ENCODE measurements at regions not wholly inside any gene's neighbourhood (a gene's known extent, or its start where the extent isn't known, plus 50 kb on each side); places are given as distances from the start of the nearest gene placed in this dataset.

DNA sequence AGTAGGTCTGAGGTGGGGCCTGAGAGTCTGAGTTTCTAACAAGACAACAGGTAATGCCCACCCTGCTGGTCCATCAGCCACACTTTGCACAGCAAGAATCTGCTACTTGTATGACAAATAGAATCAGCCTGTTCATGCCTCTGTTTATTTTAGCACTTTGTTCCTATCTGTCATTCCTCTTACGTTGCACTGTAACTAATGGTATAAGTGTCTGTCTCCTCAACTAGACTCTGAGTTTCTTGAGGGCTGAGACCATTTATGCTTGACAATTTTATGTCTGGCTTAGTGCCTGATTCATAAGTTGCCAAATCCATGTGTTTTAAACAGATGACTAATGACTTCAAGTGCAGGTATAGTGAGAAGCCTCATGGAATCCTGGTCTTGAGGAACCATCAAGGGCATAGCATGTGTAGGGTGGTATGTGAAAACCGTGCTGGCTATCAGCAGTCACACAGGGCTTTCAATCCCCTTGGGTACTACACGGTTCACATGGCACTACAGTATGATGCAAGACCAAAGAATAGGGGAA, 209.7 kb downstream of the C11orf91 start:
- no peaks in the 10 kb centered on the region for H3K27me3 ChIP-seq
- no peak for DNase-seq
- WGBS, 2 donors = 74% methylated on average over 3 of the region's 3 CpGs
- peaks cover 5% of the 10 kb centered on the region for H3K4me1 ChIP-seq
- no peak overlapping the region for H3K27ac ChIP-seq
- intact Hi-C loops (cut with DNase I; ENCODE audit: low total_unique reads) = no loop called here
- H3K9me3 ChIP-seq = no peaks in the 10 kb centered on the region
- TF ChIP-seq, protein P1, sequence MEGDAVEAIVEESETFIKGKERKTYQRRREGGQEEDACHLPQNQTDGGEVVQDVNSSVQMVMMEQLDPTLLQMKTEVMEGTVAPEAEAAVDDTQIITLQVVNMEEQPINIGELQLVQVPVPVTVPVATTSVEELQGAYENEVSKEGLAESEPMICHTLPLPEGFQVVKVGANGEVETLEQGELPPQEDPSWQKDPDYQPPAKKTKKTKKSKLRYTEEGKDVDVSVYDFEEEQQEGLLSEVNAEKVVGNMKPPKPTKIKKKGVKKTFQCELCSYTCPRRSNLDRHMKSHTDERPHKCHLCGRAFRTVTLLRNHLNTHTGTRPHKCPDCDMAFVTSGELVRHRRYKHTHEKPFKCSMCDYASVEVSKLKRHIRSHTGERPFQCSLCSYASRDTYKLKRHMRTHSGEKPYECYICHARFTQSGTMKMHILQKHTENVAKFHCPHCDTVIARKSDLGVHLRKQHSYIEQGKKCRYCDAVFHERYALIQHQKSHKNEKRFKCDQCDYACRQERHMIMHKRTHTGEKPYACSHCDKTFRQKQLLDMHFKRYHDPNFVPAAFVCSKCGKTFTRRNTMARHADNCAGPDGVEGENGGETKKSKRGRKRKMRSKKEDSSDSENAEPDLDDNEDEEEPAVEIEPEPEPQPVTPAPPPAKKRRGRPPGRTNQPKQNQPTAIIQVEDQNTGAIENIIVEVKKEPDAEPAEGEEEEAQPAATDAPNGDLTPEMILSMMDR (IDR thresholded peaks at IDR 0.05) = no peak
- no peak for TF ChIP-seq POLR2A (IDR thresholded peaks at IDR 0.05)
- H3K4me3 ChIP-seq = no peak overlapping the region
- no peaks in the 10 kb centered on the region for H3K36me3 ChIP-seq (ENCODE audit: low read depth, missing control alignments)

DNA sequence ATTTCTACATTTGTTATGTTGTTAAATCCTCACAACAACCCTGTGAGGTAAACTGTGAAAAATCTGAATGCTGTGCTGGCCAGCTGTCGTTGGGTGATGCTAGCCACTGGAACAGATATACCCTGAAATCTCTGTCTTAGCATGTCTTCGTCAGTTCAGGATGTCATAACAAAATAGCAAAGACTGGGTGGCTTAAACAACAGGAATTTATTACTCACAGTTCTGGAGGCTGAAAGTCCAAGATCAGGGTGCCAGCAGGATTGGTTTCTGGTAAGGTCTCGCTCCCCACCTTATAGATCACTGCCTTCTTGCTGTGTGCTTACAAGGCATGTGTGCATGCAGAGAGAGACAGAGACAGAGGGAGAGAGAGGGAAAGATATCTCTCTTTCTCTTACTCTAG, 211.7 kb downstream of the C11orf91 start:
- H3K4me1 ChIP-seq = peaks cover 5% of the 10 kb centered on the region
- no peak overlapping the region for H3K27ac ChIP-seq
- WGBS, 2 donors = 92 to 94% methylated on average over 3 of the region's 3 CpGs
- H3K27me3 ChIP-seq = no peaks in the 10 kb centered on the region
- no peaks in the 10 kb centered on the region for H3K36me3 ChIP-seq (ENCODE audit: low read depth, missing control alignments)
- no peak overlapping the region for H3K4me3 ChIP-seq
- DNase-seq = no peak
- no peaks in the 10 kb centered on the region for H3K9me3 ChIP-seq
- intact Hi-C loops (cut with DNase I; ENCODE audit: low total_unique reads) = no loop called here
- TF ChIP-seq, protein P1 (IDR thresholded peaks at IDR 0.05) = no peak
- no peak for TF ChIP-seq POLR2A (IDR thresholded peaks at IDR 0.05)

DNA sequence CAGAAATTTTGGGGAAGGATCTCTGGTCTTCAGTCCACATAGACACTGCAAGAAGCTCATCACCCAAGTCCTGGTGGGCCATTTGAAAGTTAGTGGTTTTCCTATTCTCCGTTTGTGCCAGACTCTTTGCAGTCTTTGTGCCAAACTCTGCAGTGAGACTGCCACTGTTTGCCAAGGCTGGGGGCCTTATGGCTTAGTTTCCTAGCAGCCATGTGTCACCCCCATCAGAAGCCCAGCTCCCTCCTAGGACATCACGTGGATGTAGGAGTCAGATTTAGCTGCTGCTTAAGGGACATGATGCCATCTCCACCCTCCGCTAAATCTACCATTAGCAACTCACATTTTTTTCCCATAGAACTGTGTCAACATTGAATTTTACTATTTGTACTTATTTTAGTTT, 220.0 kb downstream of the C11orf91 start:
- Histone ChIP-seq H3K4me1 (peaks cover 4% of the 10 kb centered on the region), H3K36me3 (ENCODE audit: low read depth, missing control alignments) (no peaks in the 10 kb centered on the region), H3K27ac (no peak overlapping the region), H3K27me3 (no peaks in the 10 kb centered on the region), H3K4me3 (no peak overlapping the region), H3K9me3 (no peaks in the 10 kb centered on the region)
- TF ChIP-seq, protein P1 (IDR thresholded peaks at IDR 0.05) = no peak
- TF ChIP-seq POLR2A (IDR thresholded peaks at IDR 0.05) = no peak
- 78 to 86% methylated on average over 3 of the region's 3 CpGs for WGBS, 2 donors
- DNase-seq = no peak
- intact Hi-C loops (cut with DNase I; ENCODE audit: low total_unique reads) = no loop called here

DNA sequence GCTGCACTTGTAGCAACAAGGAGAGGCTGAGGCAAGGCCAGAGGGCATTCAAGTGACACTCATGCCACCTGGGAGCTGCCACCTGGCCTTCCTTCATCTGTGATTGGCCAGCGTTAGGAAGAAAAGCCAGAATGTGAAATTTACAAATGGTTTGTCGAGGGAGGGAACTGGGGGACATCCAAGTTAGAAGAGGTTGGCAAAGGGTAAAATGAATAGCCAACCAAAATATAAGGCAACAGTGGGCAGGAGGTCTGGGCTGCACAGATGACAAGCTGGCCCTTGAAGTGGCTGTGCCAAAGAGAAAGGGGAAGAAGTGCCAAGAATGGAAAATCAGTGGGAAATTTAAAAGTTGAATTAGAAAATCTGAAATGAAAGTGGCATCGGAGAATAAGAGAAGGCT, 221.4 kb downstream of the C11orf91 start:
- H3K9me3 ChIP-seq = no peaks in the 10 kb centered on the region
- no peak overlapping the region for H3K4me3 ChIP-seq
- TF ChIP-seq, protein P1 (IDR thresholded peaks at IDR 0.05) = no peak
- no peak for TF ChIP-seq POLR2A (IDR thresholded peaks at IDR 0.05)
- peaks cover 4% of the 10 kb centered on the region for H3K4me1 ChIP-seq
- DNase-seq = no peak
- no peaks in the 10 kb centered on the region for H3K36me3 ChIP-seq (ENCODE audit: low read depth, missing control alignments)
- intact Hi-C loops (cut with DNase I; ENCODE audit: low total_unique reads) = no loop called here
- no peaks in the 10 kb centered on the region for H3K27me3 ChIP-seq
- no peak overlapping the region for H3K27ac ChIP-seq
- 76 to 98% methylated on average over 3 of the region's 3 CpGs for WGBS, 2 donors

DNA sequence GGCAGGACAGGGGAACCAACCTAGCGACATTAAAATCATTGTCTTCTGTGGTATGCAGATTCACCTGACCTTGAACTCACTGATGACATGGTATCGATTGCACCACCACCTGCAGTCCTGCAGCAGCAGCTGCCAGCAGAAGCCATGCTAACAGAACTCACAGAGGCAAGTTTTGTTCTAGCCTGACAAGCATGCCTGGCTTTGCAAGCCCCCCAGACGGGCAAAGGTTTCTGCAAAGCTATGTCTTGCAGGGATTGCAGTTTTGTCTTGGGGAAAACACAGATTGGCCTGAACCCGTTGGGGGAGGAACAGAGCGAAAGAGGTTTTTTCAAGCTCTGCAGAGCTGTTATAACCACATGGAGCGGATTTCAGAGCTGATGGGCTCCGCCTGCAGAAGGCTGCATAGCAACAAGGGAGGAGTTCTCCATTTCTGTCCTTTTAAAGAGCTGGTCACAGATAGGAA, 221.0 kb downstream of the HIPK3 start:
- no peaks in the 10 kb centered on the region for H3K9me3 ChIP-seq
- H3K27me3 ChIP-seq = no peaks in the 10 kb centered on the region
- H3K4me1 ChIP-seq = peaks cover 4% of the 10 kb centered on the region
- H3K36me3 ChIP-seq (ENCODE audit: low read depth, missing control alignments) = no peaks in the 10 kb centered on the region
- DNase-seq = no peak
- intact Hi-C loops (cut with DNase I; ENCODE audit: low total_unique reads) = no loop called here
- H3K27ac ChIP-seq = no peak overlapping the region
- H3K4me3 ChIP-seq = no peak overlapping the region
- 40 to 59% methylated on average over 7 of the region's 7 CpGs for WGBS, 2 donors
- TF ChIP-seq, protein P1 (IDR thresholded peaks at IDR 0.05) = no peak
- no peak for TF ChIP-seq POLR2A (IDR thresholded peaks at IDR 0.05)

All from testis (tissue), 2 donors.